Activated T-helper 17 cell treated with anti-CD3 and anti-CD28 coated beads, Interleukin-2, amount 50 U/mL, for 72 hours (primary cell): ENCODE measurements at regions not wholly inside any gene's neighbourhood (a gene's known extent, or its start where the extent isn't known, plus 50 kb on each side); places are given as distances from the start of the nearest gene placed in this dataset.

ENCODE experiments used
- ATAC-seq: fragments of 150-1000 bp; cut with Tn5 transposase; replicated peaks from 2 replicates; pipeline ENCODE4 v1.10.0; 2021; ENCODE audit warnings: mild to moderate bottlenecking, moderate library complexity
- H3K27ac Mint-ChIP-seq: one replicate; pipeline ENCODE4 v1.8.0; 2022; ENCODE audit warnings: mixed read lengths
- H3K27me3 Mint-ChIP-seq: one replicate; pipeline ENCODE4 v1.8.0; 2022; ENCODE audit warnings: mixed read lengths
- H3K36me3 Mint-ChIP-seq: one replicate; pipeline ENCODE4 v1.8.0; 2022; ENCODE audit warnings: low read depth, mild to moderate bottlenecking, mixed read lengths
- H3K4me1 Mint-ChIP-seq: one replicate; pipeline ENCODE4 v1.8.0; 2022; ENCODE audit warnings: mixed read lengths
- H3K4me3 Mint-ChIP-seq: one replicate; pipeline ENCODE4 v1.8.0; 2022; ENCODE audit warnings: mild to moderate bottlenecking, mixed read lengths
- H3K9me3 Mint-ChIP-seq: one replicate; pipeline ENCODE4 v1.8.0; 2022; ENCODE audit warnings: mixed read lengths

DNA sequence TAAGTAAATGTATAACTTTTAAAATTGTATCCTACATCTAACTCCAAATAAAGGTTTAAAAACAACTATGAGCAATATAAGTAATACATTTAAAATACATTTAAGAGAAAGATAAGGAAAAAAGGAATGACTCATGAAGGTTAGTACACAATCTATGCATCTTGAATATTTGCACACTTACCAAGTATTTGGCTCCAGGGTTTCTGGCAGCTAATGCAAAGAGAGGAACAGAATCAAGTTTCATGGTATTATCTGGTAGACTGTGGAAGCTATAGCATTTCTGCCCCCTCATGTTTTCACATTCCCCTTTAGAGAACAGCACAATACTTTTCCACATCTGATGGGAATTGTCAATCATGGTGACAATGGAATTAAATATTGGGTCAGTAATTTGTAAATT lies 132.1 kb downstream of the COX7C start:
- no peaks in the 10 kb centered on the region for H3K27me3 Mint-ChIP-seq
- no peak for ATAC-seq
- H3K4me3 Mint-ChIP-seq = no peak overlapping the region
- no peaks in the 10 kb centered on the region for H3K36me3 Mint-ChIP-seq
- H3K9me3 Mint-ChIP-seq = no peaks in the 10 kb centered on the region
- no peaks in the 10 kb centered on the region for H3K4me1 Mint-ChIP-seq
- H3K27ac Mint-ChIP-seq = no peak overlapping the region

DNA sequence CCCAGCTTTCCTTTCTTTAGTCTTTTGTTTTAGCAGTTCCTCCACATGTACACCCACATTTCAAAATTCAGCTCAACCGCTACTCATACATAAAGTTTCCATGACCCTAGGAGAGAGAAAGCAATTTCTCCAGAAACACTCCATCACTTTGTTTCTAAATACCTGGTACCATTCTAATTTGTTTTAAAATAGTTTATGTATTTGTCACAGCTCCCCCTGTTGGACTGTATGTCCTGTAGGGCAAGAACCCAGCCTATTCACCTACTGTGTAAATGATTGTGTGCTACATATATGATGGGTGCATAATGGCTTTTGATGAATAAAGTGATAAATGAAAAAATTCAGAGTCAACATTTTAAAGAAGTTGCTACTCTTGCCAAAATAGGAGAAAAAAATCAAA lies 139.1 kb downstream of the COX7C start:
- H3K4me1 Mint-ChIP-seq = no peaks in the 10 kb centered on the region
- H3K27ac Mint-ChIP-seq = no peak overlapping the region
- peaks cover 8% of the 10 kb centered on the region for H3K27me3 Mint-ChIP-seq
- no peak for ATAC-seq
- no peaks in the 10 kb centered on the region for H3K9me3 Mint-ChIP-seq
- H3K4me3 Mint-ChIP-seq = no peak overlapping the region
- H3K36me3 Mint-ChIP-seq = no peaks in the 10 kb centered on the region

DNA sequence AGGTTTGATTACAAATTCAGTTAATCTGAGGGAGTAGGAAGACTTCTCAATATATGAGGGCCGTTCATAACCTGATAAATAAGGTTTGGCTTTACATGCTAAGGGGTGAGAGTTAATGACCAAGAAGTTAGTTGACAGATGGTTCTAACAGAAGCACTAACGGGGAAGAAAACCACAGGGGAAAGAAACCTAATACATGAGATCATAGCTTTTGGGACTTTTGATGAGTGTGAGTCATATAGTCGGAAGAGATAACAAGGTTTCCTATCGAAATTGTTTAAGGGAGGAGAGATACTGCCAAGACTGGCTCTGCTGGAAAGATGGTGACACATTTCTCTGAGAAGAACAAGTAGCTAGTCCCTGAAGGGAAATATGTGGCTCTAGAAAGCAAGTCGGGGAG lies 140.1 kb downstream of the COX7C start:
- no peaks in the 10 kb centered on the region for H3K9me3 Mint-ChIP-seq
- peaks cover 8% of the 10 kb centered on the region for H3K27me3 Mint-ChIP-seq
- no peak for ATAC-seq
- no peak overlapping the region for H3K27ac Mint-ChIP-seq
- no peak overlapping the region for H3K4me3 Mint-ChIP-seq
- H3K4me1 Mint-ChIP-seq = no peaks in the 10 kb centered on the region
- H3K36me3 Mint-ChIP-seq = no peaks in the 10 kb centered on the region

DNA sequence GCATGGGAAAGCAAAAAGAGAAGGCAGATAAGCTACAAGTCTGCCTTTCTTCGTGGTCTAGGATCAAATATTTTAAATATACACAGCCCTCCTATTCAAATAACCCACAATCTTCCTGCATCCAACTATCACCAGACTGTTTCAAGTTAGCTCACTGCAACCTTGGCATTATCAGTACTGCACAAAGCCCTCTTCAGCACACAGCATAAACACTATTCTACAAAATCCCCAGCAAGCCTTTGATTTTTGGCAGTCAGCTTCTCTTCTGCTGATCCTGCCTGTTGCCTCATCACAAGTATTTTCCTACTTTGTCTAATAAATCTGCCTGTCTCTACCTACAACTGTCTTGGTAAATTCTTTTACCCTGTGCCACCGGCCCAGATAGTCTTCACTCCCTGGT lies 142.9 kb downstream of the COX7C start:
- Mint-ChIP-seq H3K36me3 (no peaks in the 10 kb centered on the region), H3K27me3 (peaks cover 8% of the 10 kb centered on the region), H3K27ac (no peak overlapping the region), H3K9me3 (no peaks in the 10 kb centered on the region), H3K4me1 (no peaks in the 10 kb centered on the region), H3K4me3 (no peak overlapping the region)
- no peak for ATAC-seq

DNA sequence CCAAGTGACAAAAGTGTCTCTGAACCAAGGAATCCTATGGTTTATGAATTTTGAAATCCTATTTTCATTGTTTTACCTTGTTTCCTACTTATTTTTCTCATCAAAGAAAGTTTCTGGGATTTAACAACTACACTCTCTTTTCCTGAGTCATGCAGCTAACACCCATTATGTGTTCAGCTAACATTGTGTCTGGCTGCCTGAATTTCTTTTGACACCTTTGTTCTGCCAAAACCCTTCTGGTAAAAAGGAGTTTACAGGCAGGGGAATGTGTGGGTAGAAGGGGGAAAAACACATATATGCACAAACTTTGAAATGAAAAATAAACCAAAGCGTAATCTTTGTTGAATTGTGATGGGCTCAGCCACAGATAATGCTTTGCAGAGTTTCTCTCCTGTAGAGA lies 146.2 kb downstream of the COX7C start:
- Mint-ChIP-seq H3K4me1 (no peaks in the 10 kb centered on the region), H3K27me3 (peaks cover 9% of the 10 kb centered on the region)

DNA sequence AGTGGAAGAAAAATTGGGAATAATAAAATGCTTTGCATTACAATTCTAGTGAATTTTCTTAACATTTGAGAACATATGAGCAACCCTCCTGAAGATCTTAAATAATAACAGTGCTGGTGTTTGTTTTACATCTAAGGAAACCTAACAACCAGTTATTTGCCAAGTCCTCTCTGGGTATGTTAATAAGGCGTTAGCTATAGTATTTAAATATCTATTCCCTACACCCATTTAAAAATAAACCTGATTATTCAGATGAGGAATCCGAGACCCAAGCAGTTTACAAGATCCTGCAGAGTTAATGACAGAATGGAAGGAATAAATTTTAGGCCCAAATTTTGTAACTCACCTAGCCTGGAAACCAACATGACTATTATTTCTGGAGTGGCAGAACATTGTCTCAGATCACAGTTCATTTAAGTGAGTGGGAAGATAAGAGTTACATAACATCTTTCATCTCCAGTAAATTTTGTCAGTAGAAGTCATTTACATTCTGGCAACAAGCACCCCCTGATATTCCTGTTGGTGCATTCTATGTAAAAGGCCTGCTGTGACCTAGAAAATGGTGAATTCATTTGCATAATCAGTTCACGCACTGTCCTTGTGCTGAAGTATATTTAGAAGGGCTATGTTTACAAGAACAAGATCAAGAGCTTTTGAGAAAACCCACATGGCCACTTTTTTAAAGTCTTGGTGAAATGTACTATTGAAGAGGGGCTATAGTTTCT lies 148.2 kb downstream of the COX7C start:
- Mint-ChIP-seq H3K9me3 (no peaks in the 10 kb centered on the region), H3K27me3 (peaks cover 4% of the 10 kb centered on the region), H3K36me3 (no peaks in the 10 kb centered on the region), H3K27ac (no peak overlapping the region), H3K4me1 (no peaks in the 10 kb centered on the region), H3K4me3 (no peak overlapping the region)
- ATAC-seq = no peak

More for the DNA sequence above, 146.2 kb downstream of the COX7C start:
- no peak for ATAC-seq
- Mint-ChIP-seq H3K4me3 (no peak overlapping the region), H3K9me3 (no peaks in the 10 kb centered on the region), H3K27ac (no peak overlapping the region), H3K36me3 (no peaks in the 10 kb centered on the region)

DNA sequence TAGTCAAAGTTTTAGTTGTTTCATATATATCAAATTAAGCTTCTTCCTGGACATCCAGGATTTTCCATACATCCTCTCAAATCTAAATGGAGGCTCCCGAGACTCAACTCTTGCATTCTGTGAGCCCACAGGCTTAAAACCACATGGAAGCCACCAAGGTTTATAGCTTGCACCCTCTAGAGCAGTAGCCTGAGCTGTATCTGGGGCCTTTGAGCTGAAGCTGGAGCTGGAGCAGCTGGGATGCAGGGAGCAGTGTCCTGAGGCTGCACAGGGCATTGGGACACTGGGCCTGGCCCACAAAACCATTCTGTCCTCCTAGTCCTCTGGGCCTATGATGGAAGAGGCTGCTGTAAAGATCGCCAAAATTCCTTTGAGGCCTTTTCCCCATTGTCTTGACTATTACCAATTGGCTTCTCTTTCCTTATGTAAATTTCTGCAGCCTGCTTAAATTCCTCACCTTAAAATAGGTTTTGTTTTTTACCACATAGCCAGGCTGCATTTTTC lies 151.0 kb downstream of the COX7C start:
- peaks cover 4% of the 10 kb centered on the region for H3K27me3 Mint-ChIP-seq
- H3K4me3 Mint-ChIP-seq = no peak overlapping the region
- no peak overlapping the region for H3K27ac Mint-ChIP-seq
- ATAC-seq = no peak
- no peaks in the 10 kb centered on the region for H3K36me3 Mint-ChIP-seq
- peaks cover under 1% of the 10 kb centered on the region for H3K9me3 Mint-ChIP-seq
- H3K4me1 Mint-ChIP-seq = no peaks in the 10 kb centered on the region

DNA sequence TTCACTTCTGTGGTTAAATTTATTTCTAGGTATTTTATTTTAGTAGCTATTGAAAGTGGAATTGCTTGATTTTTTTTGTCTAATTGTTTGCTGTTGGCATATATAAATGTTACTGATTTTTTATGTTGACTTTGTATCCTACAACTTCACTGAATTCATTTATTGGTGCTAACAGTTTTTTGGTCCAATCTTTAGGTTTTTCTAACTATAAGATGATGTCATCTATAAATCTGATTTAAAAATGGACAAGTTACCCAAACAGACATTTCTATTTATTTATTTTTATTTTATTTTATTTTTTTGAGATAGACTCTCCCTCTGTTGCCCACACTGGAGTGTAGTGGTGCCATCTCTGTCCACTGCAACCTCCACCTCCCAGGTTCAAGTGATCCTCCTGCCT lies 162.3 kb downstream of the COX7C start:
- H3K9me3 Mint-ChIP-seq = no peaks in the 10 kb centered on the region
- no peaks in the 10 kb centered on the region for H3K36me3 Mint-ChIP-seq
- no peak for ATAC-seq
- peaks cover 9% of the 10 kb centered on the region for H3K27me3 Mint-ChIP-seq
- H3K4me3 Mint-ChIP-seq = no peak overlapping the region
- no peak overlapping the region for H3K27ac Mint-ChIP-seq
- H3K4me1 Mint-ChIP-seq = no peaks in the 10 kb centered on the region

DNA sequence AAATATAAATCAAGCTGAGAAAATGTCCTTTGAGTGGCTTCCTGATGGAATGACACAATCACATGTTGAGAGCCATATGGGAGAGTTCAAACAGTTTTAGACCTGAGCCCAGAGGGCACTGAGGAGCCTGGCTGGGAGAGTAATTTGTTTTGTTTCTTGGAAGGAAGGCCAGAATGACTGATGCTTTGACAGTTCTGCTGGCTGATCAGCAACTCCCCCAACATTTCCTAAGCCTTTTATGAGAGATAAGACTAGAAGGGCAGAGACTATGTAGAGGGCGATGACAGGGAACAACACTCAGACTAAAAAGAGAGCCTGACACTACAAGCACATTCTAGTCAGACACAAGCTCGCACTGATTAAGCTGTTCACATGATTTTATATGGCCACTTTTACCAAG lies 169.2 kb downstream of the COX7C start:
- no peaks in the 10 kb centered on the region for H3K36me3 Mint-ChIP-seq

DNA sequence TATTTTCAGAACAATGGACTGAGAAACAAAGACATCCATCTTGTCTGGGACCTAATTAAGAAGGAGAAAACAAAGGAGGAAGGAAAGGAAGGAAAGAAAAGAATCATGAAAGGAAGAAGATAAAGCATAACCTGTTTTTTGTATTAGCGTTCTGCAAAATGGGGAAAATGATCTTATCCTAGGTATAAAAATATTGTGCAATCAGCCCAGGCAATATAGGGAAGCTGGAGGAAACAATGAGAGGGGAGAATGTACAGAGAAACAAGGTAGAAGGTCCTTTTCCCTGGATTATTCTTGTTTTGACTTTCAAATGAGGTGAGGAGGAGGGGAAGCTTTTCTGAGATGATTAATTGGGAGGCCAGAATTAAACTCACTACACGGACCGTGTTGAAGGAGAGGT lies 177.9 kb downstream of the COX7C start:
- H3K36me3 Mint-ChIP-seq = no peaks in the 10 kb centered on the region
- H3K9me3 Mint-ChIP-seq = no peaks in the 10 kb centered on the region
- H3K4me1 Mint-ChIP-seq = no peaks in the 10 kb centered on the region
- H3K4me3 Mint-ChIP-seq = no peak overlapping the region
- H3K27me3 Mint-ChIP-seq = peaks cover 10% of the 10 kb centered on the region
- ATAC-seq = no peak
- no peak overlapping the region for H3K27ac Mint-ChIP-seq

More for the DNA sequence above, 169.2 kb downstream of the COX7C start:
- ATAC-seq = no peak
- H3K4me3 Mint-ChIP-seq = no peak overlapping the region
- no peak overlapping the region for H3K27ac Mint-ChIP-seq
- H3K9me3 Mint-ChIP-seq = no peaks in the 10 kb centered on the region
- H3K27me3 Mint-ChIP-seq = peaks cover 6% of the 10 kb centered on the region
- H3K4me1 Mint-ChIP-seq = no peaks in the 10 kb centered on the region

DNA sequence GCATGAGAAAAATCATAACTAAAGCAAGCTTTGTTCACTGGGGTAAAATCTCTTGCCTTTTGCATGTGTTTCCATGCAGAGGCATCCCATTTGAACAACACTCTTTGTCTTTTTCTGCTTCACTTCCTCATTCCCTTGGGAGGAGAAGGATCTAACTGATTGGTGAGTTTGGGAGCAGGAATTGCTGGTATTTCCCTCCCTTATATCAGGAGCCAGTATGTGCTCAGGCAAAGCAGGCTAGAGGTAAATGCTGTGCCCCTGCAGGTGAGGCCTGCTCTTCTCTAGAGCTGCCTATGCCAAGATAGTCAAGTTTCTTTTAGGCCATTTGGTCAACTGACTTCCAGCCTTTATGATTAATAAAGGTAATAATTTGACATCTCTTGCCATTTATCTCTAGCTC lies 179.9 kb downstream of the COX7C start:
- H3K27me3 Mint-ChIP-seq = peaks cover 10% of the 10 kb centered on the region
- no peaks in the 10 kb centered on the region for H3K9me3 Mint-ChIP-seq
- H3K4me1 Mint-ChIP-seq = no peaks in the 10 kb centered on the region
- H3K27ac Mint-ChIP-seq = no peak overlapping the region
- H3K36me3 Mint-ChIP-seq = no peaks in the 10 kb centered on the region
- no peak for ATAC-seq
- no peak overlapping the region for H3K4me3 Mint-ChIP-seq

DNA sequence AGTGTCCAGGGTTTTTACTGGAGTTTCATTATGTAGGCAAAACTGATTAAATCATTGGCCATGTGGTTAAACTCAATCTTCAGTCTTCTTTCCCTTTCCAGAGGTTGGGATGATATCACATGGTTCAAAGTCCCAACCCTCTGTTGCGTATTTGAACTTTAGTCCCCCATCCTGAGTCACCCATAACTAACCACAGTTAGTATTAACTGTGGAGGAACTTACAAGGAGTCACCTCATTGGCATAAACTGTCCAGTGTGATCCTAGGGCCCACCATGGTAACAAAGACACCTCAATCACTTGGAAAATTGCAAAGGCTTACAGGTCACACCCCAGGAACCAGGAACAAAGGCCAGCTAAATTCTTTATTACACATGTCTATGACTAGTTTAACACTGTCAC lies 188.5 kb downstream of the COX7C start:
- no peak overlapping the region for H3K4me3 Mint-ChIP-seq
- H3K4me1 Mint-ChIP-seq = no peaks in the 10 kb centered on the region
- no peaks in the 10 kb centered on the region for H3K27me3 Mint-ChIP-seq
- ATAC-seq = no peak
- no peaks in the 10 kb centered on the region for H3K36me3 Mint-ChIP-seq
- no peak overlapping the region for H3K27ac Mint-ChIP-seq
- H3K9me3 Mint-ChIP-seq = no peaks in the 10 kb centered on the region

DNA sequence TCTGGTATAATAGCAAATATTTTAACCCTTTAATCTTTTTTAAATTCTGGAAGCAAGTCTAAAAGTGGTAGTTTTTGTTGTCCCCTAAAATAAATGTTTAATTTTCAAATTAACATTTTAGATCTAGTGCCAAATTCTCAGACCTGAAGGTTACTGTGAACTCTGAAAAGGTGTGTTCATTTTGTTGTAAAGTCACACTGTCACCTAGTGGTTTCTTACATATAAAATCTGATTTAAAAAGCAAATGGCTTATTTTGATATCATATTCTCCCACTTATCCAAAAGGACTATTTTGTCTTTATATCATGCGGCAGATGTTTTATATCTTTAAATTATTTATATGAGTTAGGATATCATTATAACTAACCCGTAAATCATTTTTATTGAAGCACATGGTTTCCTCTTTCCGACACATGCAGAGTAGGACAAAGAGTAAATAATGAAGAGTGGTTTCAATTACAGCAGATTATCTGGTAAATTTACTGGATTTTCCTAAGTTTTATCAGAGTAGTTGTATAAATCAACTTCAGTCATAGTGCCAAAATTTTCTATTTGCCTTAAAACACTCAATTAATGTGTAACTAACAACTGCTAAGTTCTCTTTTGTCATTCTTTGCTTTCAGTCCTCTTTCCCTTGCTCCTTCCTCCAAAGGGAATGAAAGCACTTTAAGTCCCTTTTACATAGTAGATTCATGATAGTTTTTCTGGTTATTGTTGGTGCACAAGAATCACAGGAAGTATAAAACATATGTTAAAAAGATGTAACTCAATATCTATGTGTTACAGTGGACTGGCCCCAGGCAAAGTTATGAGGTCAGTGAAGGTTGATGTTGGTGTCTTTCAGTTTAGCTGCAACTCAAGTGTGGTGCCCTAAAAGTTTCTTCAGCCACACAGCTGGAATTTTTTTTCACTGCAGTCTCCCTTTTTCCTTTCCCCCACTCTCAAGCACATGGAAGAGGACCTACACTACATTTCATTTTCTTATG lies 189.6 kb downstream of the COX7C start:
- Mint-ChIP-seq H3K4me1 (no peaks in the 10 kb centered on the region), H3K4me3 (no peak overlapping the region), H3K36me3 (no peaks in the 10 kb centered on the region), H3K9me3 (no peaks in the 10 kb centered on the region), H3K27ac (no peak overlapping the region), H3K27me3 (no peaks in the 10 kb centered on the region)
- ATAC-seq = no peak

DNA sequence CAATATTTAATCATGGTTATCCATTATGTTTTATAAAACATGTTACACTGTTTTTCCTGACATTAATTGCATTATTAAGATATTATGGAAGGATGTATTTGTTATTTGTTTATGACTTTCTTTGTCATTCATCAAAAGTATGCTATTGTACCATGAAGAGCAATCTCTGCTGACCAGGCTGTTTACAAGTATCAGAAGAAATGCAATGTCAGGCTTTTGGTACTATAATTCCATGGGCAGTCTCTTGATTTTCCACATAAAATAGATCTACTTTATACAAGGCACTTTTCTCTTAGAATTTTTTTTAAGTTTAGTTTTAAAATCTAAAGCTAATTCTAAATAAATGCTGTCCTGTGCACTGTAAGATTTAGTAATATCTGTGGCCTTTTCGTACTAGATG lies 196.6 kb downstream of the COX7C start:
- H3K4me3 Mint-ChIP-seq = no peak overlapping the region
- ATAC-seq = no peak
- no peak overlapping the region for H3K27ac Mint-ChIP-seq
- H3K36me3 Mint-ChIP-seq = no peaks in the 10 kb centered on the region
- H3K27me3 Mint-ChIP-seq = no peaks in the 10 kb centered on the region
- H3K9me3 Mint-ChIP-seq = no peaks in the 10 kb centered on the region
- H3K4me1 Mint-ChIP-seq = no peaks in the 10 kb centered on the region

DNA sequence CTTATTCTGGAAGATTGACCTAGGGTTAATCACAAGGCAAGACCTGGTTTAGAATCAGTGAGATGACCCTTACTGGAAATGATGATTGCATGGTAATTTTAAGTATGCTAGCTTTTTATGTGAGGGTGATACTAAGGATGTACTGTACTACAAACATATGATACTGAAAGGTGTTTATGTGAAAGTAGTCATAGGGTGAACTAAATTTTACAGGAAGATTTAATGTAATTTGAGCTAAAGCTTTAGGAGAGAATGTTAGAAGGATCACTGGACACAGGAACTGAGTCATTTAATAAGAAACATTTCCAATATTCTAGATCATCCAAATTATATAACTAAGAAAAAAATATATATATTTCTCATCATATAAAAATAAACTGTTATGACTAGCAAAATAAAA lies 197.2 kb downstream of the COX7C start:
- Mint-ChIP-seq H3K4me3 (no peak overlapping the region), H3K9me3 (no peaks in the 10 kb centered on the region), H3K27me3 (no peaks in the 10 kb centered on the region), H3K36me3 (no peaks in the 10 kb centered on the region), H3K4me1 (no peaks in the 10 kb centered on the region), H3K27ac (no peak overlapping the region)
- no peak for ATAC-seq
